HUES6 (cell line): ENCODE measurements at regions not wholly inside any gene's neighbourhood (a gene's known extent, or its start where the extent isn't known, plus 50 kb on each side); places are given as distances from the start of the nearest gene placed in this dataset.

ENCODE experiments used
- H3K27ac ChIP-seq: 2 replicates; pipeline ENCODE4 v1.7.0; 2013; ENCODE audit warnings: low read depth, mild to moderate bottlenecking, low read length, inconsistent platforms
- H3K27me3 ChIP-seq: 2 replicates; pipeline ENCODE4 v1.6.1; 2013; ENCODE audit warnings: low read length; ENCODE audit not compliant: control insufficient read depth, insufficient read depth
- H3K36me3 ChIP-seq: 2 replicates; pipeline ENCODE4 v1.6.1; 2013; ENCODE audit warnings: low read length; ENCODE audit not compliant: control insufficient read depth, insufficient read depth
- H3K4me1 ChIP-seq: 2 replicates; pipeline ENCODE4 v1.6.1; 2013; ENCODE audit warnings: low read length; ENCODE audit not compliant: control insufficient read depth, insufficient read depth
- H3K4me3 ChIP-seq: 2 replicates; pipeline ENCODE4 v1.5.1; 2013; ENCODE audit warnings: low read depth, low read length
- H3K9ac ChIP-seq: one replicate; pipeline ENCODE4 v1.6.1; 2013; ENCODE audit warnings: mild to moderate bottlenecking, low read length
- H3K9me3 ChIP-seq: 2 replicates; pipeline ENCODE4 v1.6.1; 2013; ENCODE audit warnings: low read depth, low read length; ENCODE audit not compliant: control insufficient read depth, insufficient read depth

DNA sequence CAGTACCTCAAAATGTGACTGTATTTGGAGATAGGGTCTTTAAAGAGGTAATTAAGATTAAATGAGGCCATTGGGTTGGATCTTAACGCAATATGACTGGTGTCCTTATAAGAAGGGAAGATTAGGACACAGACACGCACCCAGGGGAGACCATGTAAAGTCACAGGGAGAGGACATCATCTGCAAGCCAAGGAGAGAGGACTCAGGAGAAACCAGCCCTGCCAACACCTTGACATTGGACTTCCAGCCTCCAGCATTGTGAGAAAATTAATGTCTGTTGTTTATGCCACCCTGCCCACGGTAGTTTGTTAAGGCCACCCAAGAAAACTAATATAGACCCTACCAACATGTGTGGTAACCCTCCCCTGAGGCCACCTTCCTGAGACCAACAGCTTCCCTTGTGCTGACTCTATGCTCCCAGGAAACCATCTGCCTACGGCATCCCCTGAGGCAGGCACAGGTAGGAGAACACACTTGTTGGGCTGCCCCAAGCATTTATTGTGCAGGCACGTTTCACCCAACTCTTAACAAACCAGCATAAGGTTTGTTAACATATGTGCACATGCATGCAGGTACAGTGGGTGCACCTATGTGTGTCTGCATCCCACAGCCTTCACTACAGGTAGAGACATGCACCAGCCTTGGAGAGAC, 161.5 kb upstream of the AGAP1 start:
- H3K9me3 ChIP-seq, result peaks cover 7% of the 10 kb centered on the region; the same call in 1 of the 2 replicates
- H3K36me3 ChIP-seq, result no peaks in the 10 kb centered on the region
- no peak overlapping the region for H3K4me3 ChIP-seq
- no peaks in the 10 kb centered on the region for H3K27me3 ChIP-seq
- no peak overlapping the region for H3K9ac ChIP-seq
- no peaks in the 10 kb centered on the region for H3K4me1 ChIP-seq
- H3K27ac ChIP-seq, result no peak overlapping the region

DNA sequence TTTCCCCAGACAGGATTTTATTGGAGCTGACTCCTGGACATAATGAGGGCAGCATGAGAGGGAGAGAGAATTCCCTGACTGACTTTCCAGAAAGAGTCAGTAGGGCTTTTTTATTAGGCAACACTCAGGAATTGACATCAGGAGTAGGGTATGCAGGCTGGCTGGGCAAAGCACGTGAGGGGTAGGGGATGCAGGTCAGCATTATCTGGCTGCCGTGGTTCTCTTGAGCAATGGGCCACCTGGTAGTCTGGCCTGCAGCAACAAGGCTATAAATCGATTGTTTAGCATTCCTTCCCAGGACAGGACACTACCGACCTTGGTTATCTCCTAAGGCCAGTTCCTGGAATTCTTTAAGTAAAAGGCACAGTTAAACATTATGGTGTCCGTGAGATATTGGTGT, 160.8 kb upstream of the AGAP1 start:
- H3K4me1 ChIP-seq, result no peaks in the 10 kb centered on the region
- H3K4me3 ChIP-seq, result no peak overlapping the region
- no peak overlapping the region for H3K9ac ChIP-seq
- no peaks in the 10 kb centered on the region for H3K36me3 ChIP-seq
- no peaks in the 10 kb centered on the region for H3K27me3 ChIP-seq
- no peak overlapping the region for H3K27ac ChIP-seq
- H3K9me3 ChIP-seq, result peaks cover 7% of the 10 kb centered on the region; the same call in 1 of the 2 replicates

DNA sequence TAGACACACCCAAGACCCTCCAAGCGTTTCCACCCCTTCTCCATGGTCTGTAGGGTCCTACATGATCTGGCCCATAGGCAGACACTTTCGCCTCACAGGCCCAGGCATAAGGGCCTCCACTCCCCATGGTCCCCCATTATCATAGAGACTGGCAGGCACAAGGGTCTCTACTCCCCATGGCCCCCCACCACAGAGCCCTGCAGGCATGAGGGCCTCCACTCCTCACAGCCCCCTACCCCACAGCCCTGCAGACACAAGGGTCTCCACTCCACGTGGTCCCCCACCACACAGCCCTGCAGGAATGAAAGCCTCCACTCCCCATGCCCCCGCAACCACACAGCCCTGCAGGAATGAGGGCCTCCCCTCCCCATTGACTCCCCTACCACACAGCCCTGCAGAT, 159.7 kb upstream of the AGAP1 start:
- H3K27ac ChIP-seq, result no peak overlapping the region
- no peaks in the 10 kb centered on the region for H3K4me1 ChIP-seq
- no peak overlapping the region for H3K4me3 ChIP-seq
- no peaks in the 10 kb centered on the region for H3K36me3 ChIP-seq
- no peaks in the 10 kb centered on the region for H3K27me3 ChIP-seq
- peaks cover 10% of the 10 kb centered on the region; the same call in 1 of the 2 replicates for H3K9me3 ChIP-seq
- no peak overlapping the region for H3K9ac ChIP-seq

DNA sequence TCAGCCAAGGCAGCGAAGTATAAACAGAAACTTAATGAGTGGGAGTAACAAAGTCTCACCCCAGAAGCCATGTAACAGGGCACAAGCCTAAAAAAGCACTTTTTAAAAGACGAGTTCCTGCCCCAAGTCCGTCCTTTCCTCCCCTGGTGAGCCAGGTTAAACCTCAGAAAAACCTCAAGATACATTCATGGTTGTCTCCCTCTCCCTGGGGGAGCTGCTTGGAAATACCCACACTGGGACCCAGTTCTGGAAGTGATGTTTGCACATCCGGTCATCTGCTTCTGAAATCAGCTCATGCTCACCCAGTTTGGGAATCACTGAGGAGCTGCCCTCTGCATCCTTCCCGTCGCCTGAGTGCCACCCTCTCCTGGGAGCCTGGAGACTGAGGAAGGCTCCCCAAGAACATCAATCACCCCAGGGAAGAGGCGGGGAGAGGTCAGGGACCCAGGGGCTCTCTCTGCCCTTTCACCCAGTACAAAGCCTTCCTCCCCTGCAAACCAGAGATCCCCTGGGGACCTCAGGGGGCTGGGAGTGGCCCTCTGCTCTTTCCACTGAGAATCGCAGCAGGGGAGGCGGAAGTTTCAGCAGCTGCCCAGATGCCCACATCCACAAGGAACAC, 150.6 kb upstream of the AGAP1 start:
- H3K36me3 ChIP-seq, result no peaks in the 10 kb centered on the region
- no peaks in the 10 kb centered on the region for H3K27me3 ChIP-seq
- H3K9ac ChIP-seq, result no peak overlapping the region
- H3K4me1 ChIP-seq, result no peaks in the 10 kb centered on the region
- no peak overlapping the region for H3K4me3 ChIP-seq
- peaks cover 5% of the 10 kb centered on the region for H3K9me3 ChIP-seq
- H3K27ac ChIP-seq, result no peak overlapping the region

DNA sequence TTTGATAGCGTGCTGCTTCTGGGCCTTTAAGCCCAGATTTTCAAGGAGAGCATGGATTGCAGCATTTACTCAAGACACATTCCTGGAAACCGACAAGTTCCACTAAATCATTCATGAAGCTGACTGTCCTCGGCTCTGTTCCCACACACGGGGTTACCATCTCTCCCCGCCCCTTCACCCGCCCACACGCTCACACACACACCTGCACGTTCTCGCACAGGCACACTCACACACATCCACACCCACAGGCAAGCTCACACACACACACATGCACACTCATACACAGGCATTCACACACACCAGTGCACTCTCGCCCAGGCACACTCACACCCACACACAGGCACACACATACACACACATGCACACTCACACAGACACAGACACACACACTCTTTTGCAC, 150.0 kb upstream of the AGAP1 start:
- no peak overlapping the region for H3K4me3 ChIP-seq
- H3K27ac ChIP-seq, result no peak overlapping the region
- H3K27me3 ChIP-seq, result no peaks in the 10 kb centered on the region
- no peak overlapping the region for H3K9ac ChIP-seq
- no peaks in the 10 kb centered on the region for H3K36me3 ChIP-seq
- peaks cover 4% of the 10 kb centered on the region for H3K9me3 ChIP-seq
- H3K4me1 ChIP-seq, result no peaks in the 10 kb centered on the region

DNA sequence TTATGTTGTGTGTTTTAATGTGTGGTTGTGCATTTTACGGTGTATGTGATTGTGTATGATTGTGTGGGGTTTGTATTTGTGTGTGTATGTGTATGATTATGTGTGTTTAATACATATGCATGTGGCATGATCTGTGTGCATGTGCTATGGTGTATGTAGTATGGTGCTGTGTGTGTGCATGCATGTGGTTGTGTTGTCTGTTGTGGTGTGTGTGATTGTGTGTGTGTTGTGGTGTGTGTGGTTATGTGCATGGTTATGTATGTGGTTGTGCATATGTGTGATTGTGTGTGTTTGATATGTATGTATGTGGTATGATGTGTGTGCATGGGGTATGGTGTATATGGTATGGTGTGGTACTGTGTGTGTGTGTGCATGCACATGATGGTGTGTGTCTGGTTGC, 148.1 kb upstream of the AGAP1 start:
- H3K9ac ChIP-seq, result no peak overlapping the region
- peaks cover 4% of the 10 kb centered on the region for H3K9me3 ChIP-seq
- H3K27me3 ChIP-seq, result no peaks in the 10 kb centered on the region
- no peaks in the 10 kb centered on the region for H3K4me1 ChIP-seq
- no peak overlapping the region for H3K4me3 ChIP-seq
- no peaks in the 10 kb centered on the region for H3K36me3 ChIP-seq
- H3K27ac ChIP-seq, result no peak overlapping the region

DNA sequence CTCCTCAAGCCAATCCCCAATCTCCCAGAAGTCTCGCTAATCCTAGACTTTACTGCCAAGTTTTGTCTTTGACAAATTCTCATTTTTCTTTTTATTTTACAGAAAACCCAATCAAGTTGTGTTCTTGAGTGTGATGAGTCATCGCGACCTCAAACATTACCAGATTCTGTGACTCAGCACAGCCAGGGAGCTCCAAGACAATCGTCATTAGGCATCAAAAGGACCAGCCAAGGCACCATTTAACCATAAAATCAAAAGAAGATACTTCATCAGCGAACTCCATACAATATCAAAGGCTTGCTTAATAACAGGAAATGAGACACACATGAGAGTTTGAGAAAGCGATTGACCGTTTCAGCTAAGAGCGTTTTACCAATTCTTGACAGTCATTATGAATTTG, 146.2 kb upstream of the AGAP1 start:
- Histone ChIP-seq H3K9me3 (peaks cover under 1% of the 10 kb centered on the region), H3K9ac (no peak overlapping the region), H3K27ac (no peak overlapping the region), H3K4me1 (no peaks in the 10 kb centered on the region), H3K27me3 (no peaks in the 10 kb centered on the region), H3K36me3 (no peaks in the 10 kb centered on the region), H3K4me3 (no peak overlapping the region)

DNA sequence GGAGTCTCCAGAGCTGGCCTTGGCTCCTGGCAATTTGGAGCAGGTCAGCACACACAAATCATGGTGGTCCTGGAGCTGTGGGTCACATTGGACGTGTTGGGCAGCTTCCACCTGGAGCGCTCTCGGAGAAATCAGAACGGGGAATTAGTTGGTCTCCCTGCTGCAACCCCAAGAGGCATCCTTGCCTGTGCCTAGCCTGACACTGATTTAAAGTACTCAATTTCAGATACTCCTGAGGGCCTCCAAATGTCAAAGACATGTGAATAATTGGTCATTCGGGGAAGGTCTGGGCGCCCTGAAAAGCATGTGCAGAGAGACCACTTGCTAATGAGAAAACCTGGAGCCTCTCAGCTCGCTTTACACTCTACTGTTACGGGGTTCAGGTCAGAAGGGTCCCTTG, 145.5 kb upstream of the AGAP1 start:
- no peaks in the 10 kb centered on the region for H3K4me1 ChIP-seq
- no peaks in the 10 kb centered on the region for H3K36me3 ChIP-seq
- H3K27ac ChIP-seq, result no peak overlapping the region
- no peaks in the 10 kb centered on the region; the same call in 1 of the 2 replicates for H3K9me3 ChIP-seq
- no peak overlapping the region for H3K4me3 ChIP-seq
- no peak overlapping the region for H3K9ac ChIP-seq
- H3K27me3 ChIP-seq, result no peaks in the 10 kb centered on the region

DNA sequence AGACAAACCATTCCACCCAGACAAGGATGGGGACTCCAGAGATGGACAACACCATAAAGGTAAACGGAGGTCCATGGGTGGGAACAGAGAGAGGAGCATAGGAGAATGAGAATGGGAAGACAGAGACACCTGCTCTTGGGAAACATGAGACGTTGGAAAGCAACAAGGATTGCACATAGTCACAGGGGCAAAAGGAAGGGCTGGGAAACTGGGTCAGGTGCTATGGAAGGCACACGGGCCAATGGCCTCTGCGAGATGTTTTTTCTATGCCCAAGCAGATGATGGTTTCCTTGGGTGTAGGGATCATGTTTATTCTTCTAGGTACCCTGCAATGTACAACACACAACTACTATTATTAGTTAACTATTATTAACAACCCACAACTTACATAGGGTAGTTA, 143.6 kb upstream of the AGAP1 start:
- Histone ChIP-seq H3K27ac (no peak overlapping the region), H3K9me3 (no peaks in the 10 kb centered on the region; the same call in 1 of the 2 replicates), H3K9ac (no peak overlapping the region), H3K27me3 (no peaks in the 10 kb centered on the region), H3K4me1 (no peaks in the 10 kb centered on the region), H3K4me3 (no peak overlapping the region), H3K36me3 (no peaks in the 10 kb centered on the region)

DNA sequence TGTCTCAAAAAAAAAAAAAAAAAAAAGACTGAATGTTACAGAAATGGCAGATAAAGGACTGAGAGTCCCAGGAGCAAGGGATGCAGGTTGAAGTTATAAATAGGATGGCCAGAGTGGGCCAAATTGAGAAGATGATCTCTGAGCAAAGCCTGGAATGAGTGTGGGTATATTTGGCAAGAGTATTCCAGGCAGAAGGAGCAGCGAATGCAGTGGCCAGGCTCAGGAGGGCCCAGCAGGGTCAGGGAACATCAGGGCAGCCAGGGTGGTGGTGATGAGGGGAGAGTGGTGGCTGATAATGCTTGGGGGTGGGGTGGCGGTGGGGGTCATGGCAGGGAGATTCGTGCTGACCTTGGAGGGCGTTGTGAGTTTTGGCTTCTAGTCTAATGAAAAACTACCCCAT, 141.3 kb upstream of the AGAP1 start:
- H3K9me3 ChIP-seq, result no peaks in the 10 kb centered on the region
- no peaks in the 10 kb centered on the region for H3K27me3 ChIP-seq
- no peaks in the 10 kb centered on the region for H3K4me1 ChIP-seq
- H3K36me3 ChIP-seq, result no peaks in the 10 kb centered on the region
- no peak overlapping the region for H3K9ac ChIP-seq
- no peak overlapping the region for H3K4me3 ChIP-seq
- no peak overlapping the region for H3K27ac ChIP-seq

DNA sequence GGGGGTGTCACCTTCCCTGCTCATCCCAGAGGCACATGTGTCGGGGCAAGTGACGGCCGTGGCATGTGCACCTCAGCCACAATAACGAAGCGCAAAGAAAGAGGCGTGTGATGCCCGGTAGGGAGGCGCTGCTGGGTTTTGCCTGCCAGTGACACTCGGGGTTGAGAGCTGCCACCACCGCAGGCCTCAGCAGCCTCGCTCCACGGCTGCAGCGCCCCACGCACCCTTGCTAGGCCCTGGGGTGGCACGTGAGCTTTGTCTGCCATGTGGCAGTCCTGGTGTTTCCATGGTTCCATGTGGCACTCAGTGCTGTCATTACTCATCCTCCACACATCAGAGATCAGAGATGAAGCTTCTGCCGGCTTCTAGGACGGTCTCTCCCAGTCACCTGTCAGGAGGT, 136.0 kb upstream of the AGAP1 start:
- Histone ChIP-seq H3K4me1 (no peaks in the 10 kb centered on the region), H3K4me3 (no peak overlapping the region)

More for the DNA sequence above, 136.0 kb upstream of the AGAP1 start:
- Histone ChIP-seq H3K36me3 (no peaks in the 10 kb centered on the region), H3K9me3 (no peaks in the 10 kb centered on the region), H3K27ac (no peak overlapping the region), H3K27me3 (no peaks in the 10 kb centered on the region), H3K9ac (no peak overlapping the region)
